SK-N-SH (cell line): ENCODE measurements at regions not wholly inside any gene's neighbourhood (a gene's known extent, or its start where the extent isn't known, plus 50 kb on each side); places are given as distances from the start of the nearest gene placed in this dataset.

Experiments
- CTCF ChIA-PET: fragments of 300-600, 350-600 bp; formaldehyde crosslinking; extraction: SDS; loops from one replicate; lab custom pipeline; 2021; lab: Yijun Ruan, JAX
- POLR2A ChIA-PET: fragments of 350-600 bp; sonication (Branson Sonifier 250); formaldehyde crosslinking; extraction: SDS; loops from one replicate; lab custom pipeline; 2020; ENCODE audit warnings: antibody characterized with exemption, inconsistent platforms; lab: Yijun Ruan, JAX
- DNase-seq: peaks from one replicate; pipeline ENCODE4 v3.0.0; 2012
- H2AFZ ChIP-seq: fragments of 200-600 bp; sonication (generic); 2 replicates; pipeline ENCODE4 v1.8.1; 2016; ENCODE audit warnings: antibody characterized with exemption, mild to moderate bottlenecking, low read depth
- H3F3A ChIP-seq: fragments of 200-600 bp; sonication (generic); replicated peaks from 2 replicates; pipeline ENCODE3; 2016; ENCODE audit warnings: antibody characterized with exemption, mild to moderate bottlenecking; ENCODE audit not compliant: insufficient read depth
- H3K27ac ChIP-seq, 2 experiments: fragments of 200-500 bp in 1 of 2; fragments of 200-600 bp in 1 of 2; sonication (Bioruptor generic) in 1 of 2; sonication (generic), shearing (Covaris generic) in 1 of 2; 2 replicates each; pipeline versions ENCODE4 v1.5.1 to v1.6.1; 2014 to 2016; ENCODE audit warnings: low read depth in 2 of 2, inconsistent platforms in 1 of 2, low read length in 1 of 2, mild to moderate bottlenecking in 1 of 2, mixed read lengths in 1 of 2
- H3K27me3 ChIP-seq: fragments of 200-600 bp; sonication (generic), shearing (Covaris generic); 2 replicates; pipeline ENCODE4 v1.6.1; 2016; ENCODE audit warnings: mixed run types; ENCODE audit not compliant: insufficient read depth
- H3K36me3 ChIP-seq, 2 experiments: fragments of 200-500 bp in 1 of 2; fragments of 200-600 bp in 1 of 2; sonication (Bioruptor generic) in 1 of 2; sonication (generic) in 1 of 2; replicated peaks in 1 of 2; 2 replicates each; pipeline versions ENCODE3 to v1.5.1; 2014 to 2016; ENCODE audit warnings: low read length in 1 of 2, mild to moderate bottlenecking in 1 of 2; ENCODE audit not compliant: insufficient read depth in 2 of 2, control insufficient read depth in 1 of 2
- H3K4me1 ChIP-seq, 2 experiments: fragments of 200-500 bp in 1 of 2; fragments of 200-600 bp in 1 of 2; sonication (Bioruptor generic) in 1 of 2; sonication (generic), shearing (Covaris generic) in 1 of 2; 2 replicates each; pipeline versions ENCODE4 v1.5.1 to v1.6.1; 2014 to 2016; ENCODE audit warnings: low read depth in 1 of 2, low read length in 1 of 2, mixed run types in 1 of 2; ENCODE audit not compliant: insufficient read depth in 2 of 2, control insufficient read depth in 1 of 2
- H3K4me2 ChIP-seq: fragments of 200-600 bp; sonication (generic), shearing (Covaris generic); 2 replicates; pipeline ENCODE4 v1.6.1; 2017; ENCODE audit warnings: mixed run types
- H3K4me3 ChIP-seq, 2 experiments: fragments of 200-500 bp in 1 of 2; fragments of 200-600 bp in 1 of 2; sonication (Bioruptor generic) in 1 of 2; sonication (generic), shearing (Covaris generic) in 1 of 2; 2 replicates each; pipeline versions ENCODE4 v1.5.1 to v1.8.1; 2014 to 2016; ENCODE audit warnings: low read depth in 2 of 2, inconsistent platforms in 1 of 2, low read length in 1 of 2, mild to moderate bottlenecking in 1 of 2, mixed read lengths in 1 of 2, moderate library complexity in 1 of 2
- H3K79me2 ChIP-seq: fragments of 200-600 bp; sonication (generic); 2 replicates; pipeline ENCODE4 v1.8.1; 2017; ENCODE audit warnings: mild to moderate bottlenecking; ENCODE audit not compliant: insufficient read depth
- H3K9ac ChIP-seq: fragments of 200-600 bp; sonication (generic); 2 replicates; pipeline ENCODE4 v1.6.1; 2017; ENCODE audit warnings: mixed run types
- H3K9me2 ChIP-seq: fragments of 200-600 bp; sonication (generic); 2 replicates; pipeline ENCODE4 v1.6.1; 2017; ENCODE audit warnings: mixed run types
- H3K9me3 ChIP-seq: fragments of 200-600 bp; sonication (generic); 2 replicates; pipeline ENCODE4 v1.6.1; 2017; ENCODE audit warnings: mixed run types, mild to moderate bottlenecking, moderate library complexity
- H4K20me1 ChIP-seq: fragments of 200-600 bp; sonication (generic); 2 replicates; pipeline ENCODE4 v1.6.1; 2017; ENCODE audit warnings: mild to moderate bottlenecking, mixed run types; ENCODE audit not compliant: insufficient read depth
- CHD2 ChIP-seq: fragments of 150-350 bp; IDR thresholded peaks from 2 replicates; pipeline ENCODE4 v1.6.1; 2018; ENCODE audit warnings: low read length; ENCODE audit not compliant: partially characterized antibody
- EP300 ChIP-seq, 2 experiments: IDR thresholded peaks; 2 replicates each; pipeline versions ENCODE4 v1.4.0 to v1.6.1; 2012; ENCODE audit warnings: borderline replicate concordance in 1 of 2, low read depth in 1 of 2, low read length in 1 of 2
- FOXJ3 ChIP-seq: sonication (generic); formaldehyde crosslinking; IDR thresholded peaks from 2 replicates; pipeline ENCODE4 v1.5.1; 2020; ENCODE audit warnings: mild to moderate bottlenecking, missing genetic modification reagents
- FOXM1 ChIP-seq: IDR thresholded peaks from 2 replicates; pipeline ENCODE4 v1.4.0; 2012; ENCODE audit warnings: low read depth, mild to moderate bottlenecking
- GATA2 ChIP-seq: sonication (generic); formaldehyde crosslinking; IDR thresholded peaks from 2 replicates; pipeline ENCODE4 v1.5.0; 2020; ENCODE audit warnings: mild to moderate bottlenecking, missing genetic modification reagents
- IRF3 ChIP-seq: fragments of 150-350 bp; IDR thresholded peaks from 2 replicates; pipeline ENCODE4 v1.6.1; 2016; ENCODE audit warnings: mild to moderate bottlenecking, low read depth, low read length
- MXI1 ChIP-seq: IDR thresholded peaks from 2 replicates; pipeline ENCODE4 v1.6.1; 2012; ENCODE audit warnings: mild to moderate bottlenecking, low read depth, low read length, improper control_type of control experiment
- NFIC ChIP-seq: IDR thresholded peaks from 2 replicates; pipeline ENCODE4 v1.4.0; 2012; ENCODE audit warnings: borderline replicate concordance
- NRF1 ChIP-seq: IDR thresholded peaks from 2 replicates; pipeline ENCODE4 v1.6.1; 2012; ENCODE audit warnings: low read depth, mild to moderate bottlenecking, low read length
- POLR2AphosphoS5 ChIP-seq: IDR thresholded peaks from 2 replicates; pipeline ENCODE4 v1.6.1; 2012; ENCODE audit warnings: low read depth, low read length
- TCF12 ChIP-seq: IDR thresholded peaks from 2 replicates; pipeline ENCODE4 v1.4.0; 2012
- TEAD4 ChIP-seq: IDR thresholded peaks from 2 replicates; pipeline ENCODE4 v1.4.0; 2012; ENCODE audit warnings: mild to moderate bottlenecking, borderline replicate concordance; ENCODE audit not compliant: insufficient read depth
- WGBS: methylation state at CpG from one replicate; pipeline ENCODE4 v1.1.6; 2017; ENCODE audit warnings: low lambda C conversion rate; 5-methylcytosine and 5-hydroxymethylcytosine counted together
- TF ChIP-seq, protein P1 (sequence below): fragments of 200-600 bp; sonication (generic); IDR thresholded peaks from 2 replicates; pipeline ENCODE4 v1.6.1; 2017; ENCODE audit warnings: antibody characterized with exemption, mild to moderate bottlenecking, moderate library complexity

GRCh38 chr17:51381262-51381661 is 120.9 kb downstream of the UTP18 start (continued):
- TF ChIP-seq IRF3: no peak
- TF ChIP-seq TCF12: no peak

DNA sequence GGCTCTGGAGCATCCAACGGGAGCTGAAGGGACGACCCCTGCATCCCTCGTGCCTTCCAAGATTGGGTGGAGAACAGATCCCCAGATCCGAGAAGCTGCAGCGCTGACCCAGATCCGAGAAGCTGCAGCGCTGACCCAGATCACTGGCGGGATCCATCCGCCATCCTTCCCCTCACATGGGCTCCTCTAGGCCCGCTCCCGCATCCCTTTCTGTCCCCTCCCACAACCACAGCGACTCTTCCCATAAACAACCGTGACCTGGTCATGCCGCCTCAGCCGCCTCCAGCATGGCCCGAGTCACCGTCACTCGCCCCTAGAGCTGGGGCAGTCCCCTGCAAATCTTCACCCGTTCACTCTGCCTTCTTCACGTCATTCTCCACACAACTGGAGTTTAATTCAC is 124.9 kb downstream of the UTP18 start:
- Histone ChIP-seq H3K4me3 (no peak overlapping the region), H3K79me2 (no peaks in the 10 kb centered on the region), H3K9me2 (no peaks in the 10 kb centered on the region), H2AFZ (no peak overlapping the region), H4K20me1 (no peaks in the 10 kb centered on the region)
- POLR2A ChIA-PET: no interaction called here
- no peak for DNase-seq
- whole genome bisulfite sequencing: 63% methylated on average over 18 of the region's 20 CpGs
- TF ChIP-seq GATA2 (CRISPR knock-in tag) (no peak), FOXJ3 (CRISPR knock-in tag) (no peak), MXI1 (no peak)
- TF ChIP-seq, protein P1, sequence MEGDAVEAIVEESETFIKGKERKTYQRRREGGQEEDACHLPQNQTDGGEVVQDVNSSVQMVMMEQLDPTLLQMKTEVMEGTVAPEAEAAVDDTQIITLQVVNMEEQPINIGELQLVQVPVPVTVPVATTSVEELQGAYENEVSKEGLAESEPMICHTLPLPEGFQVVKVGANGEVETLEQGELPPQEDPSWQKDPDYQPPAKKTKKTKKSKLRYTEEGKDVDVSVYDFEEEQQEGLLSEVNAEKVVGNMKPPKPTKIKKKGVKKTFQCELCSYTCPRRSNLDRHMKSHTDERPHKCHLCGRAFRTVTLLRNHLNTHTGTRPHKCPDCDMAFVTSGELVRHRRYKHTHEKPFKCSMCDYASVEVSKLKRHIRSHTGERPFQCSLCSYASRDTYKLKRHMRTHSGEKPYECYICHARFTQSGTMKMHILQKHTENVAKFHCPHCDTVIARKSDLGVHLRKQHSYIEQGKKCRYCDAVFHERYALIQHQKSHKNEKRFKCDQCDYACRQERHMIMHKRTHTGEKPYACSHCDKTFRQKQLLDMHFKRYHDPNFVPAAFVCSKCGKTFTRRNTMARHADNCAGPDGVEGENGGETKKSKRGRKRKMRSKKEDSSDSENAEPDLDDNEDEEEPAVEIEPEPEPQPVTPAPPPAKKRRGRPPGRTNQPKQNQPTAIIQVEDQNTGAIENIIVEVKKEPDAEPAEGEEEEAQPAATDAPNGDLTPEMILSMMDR: no peak
- TF ChIP-seq, all 33 proteins: peak for 0
- no peaks in the 10 kb centered on the region for H3F3A ChIP-seq
- no peaks in the 10 kb centered on the region for H3K36me3 ChIP-seq
- no peak overlapping the region for H3K9ac ChIP-seq
- no peaks in the 10 kb centered on the region for H3K9me3 ChIP-seq
- no peaks in the 10 kb centered on the region for H3K27me3 ChIP-seq
- H3K4me1 ChIP-seq: no peaks in the 10 kb centered on the region
- no peak overlapping the region for H3K27ac ChIP-seq
- CTCF ChIA-PET: interaction anchor here (5.7 kb wide), 1 partner anchor 14 kb away, joined by 54 read pairs; no protein-coding TSS in a partner anchor
- no peak overlapping the region for H3K4me2 ChIP-seq

GRCh38 chr17:51387582-51387981 is 127.2 kb downstream of the UTP18 start:
- Histone ChIP-seq H3K4me2 (no peak overlapping the region), H3K9me3 (no peaks in the 10 kb centered on the region), H3K4me3 (no peak overlapping the region), H3K27ac (no peak overlapping the region), H3K36me3 (no peaks in the 10 kb centered on the region), H3K9ac (no peak overlapping the region), H2AFZ (no peak overlapping the region), H3K27me3 (no peaks in the 10 kb centered on the region), H3F3A (no peaks in the 10 kb centered on the region), H3K4me1 (no peaks in the 10 kb centered on the region), H3K79me2 (no peaks in the 10 kb centered on the region), H4K20me1 (no peaks in the 10 kb centered on the region), H3K9me2 (no peaks in the 10 kb centered on the region)
- ChIA-PET POLR2A (no interaction called here), CTCF (interaction anchor here (0.9 kb wide), 1 partner anchor 346 kb away, joined by 3 read pairs; no protein-coding TSS in a partner anchor)
- DNase-seq: no peak
- 30% methylated on average over 4 of the region's 4 CpGs for WGBS
- TF ChIP-seq NRF1 (no peak), TEAD4 (no peak), FOXJ3 (CRISPR knock-in tag) (no peak), CHD2 (no peak), EP300 (IDR thresholded peaks at IDR 0.05; ENCODE audit: borderline replicate concordance in 1 of 2, low read depth in 1 of 2, low read length in 1 of 2) (no peak), POLR2AphosphoS5 (no peak), FOXM1 (no peak), NFIC (no peak)
- TF ChIP-seq, protein P1: no peak
